Stimulated activated CD4-positive, alpha-beta T cell treated with anti-CD3 and anti-CD28 coated beads, Interleukin-1b, Interleukin-23, amount 100 ng/mL, for 1 hour (primary cell): ENCODE measurements at regions not wholly inside any gene's neighbourhood (a gene's known extent, or its start where the extent isn't known, plus 50 kb on each side); places are given as distances from the start of the nearest gene placed in this dataset.
"Not testable (repeated sequence)": the region's sequence is repeated elsewhere in the genome, so short reads cannot be mapped to it uniquely, and the experiment has no call there.

ENCODE experiments used
- DNase-seq, 2 donors: peaks; one replicate each; pipeline ENCODE4 v3.0.0-alpha.2; 2020; ENCODE audit warnings: low read depth in 2 of 2

DNA sequence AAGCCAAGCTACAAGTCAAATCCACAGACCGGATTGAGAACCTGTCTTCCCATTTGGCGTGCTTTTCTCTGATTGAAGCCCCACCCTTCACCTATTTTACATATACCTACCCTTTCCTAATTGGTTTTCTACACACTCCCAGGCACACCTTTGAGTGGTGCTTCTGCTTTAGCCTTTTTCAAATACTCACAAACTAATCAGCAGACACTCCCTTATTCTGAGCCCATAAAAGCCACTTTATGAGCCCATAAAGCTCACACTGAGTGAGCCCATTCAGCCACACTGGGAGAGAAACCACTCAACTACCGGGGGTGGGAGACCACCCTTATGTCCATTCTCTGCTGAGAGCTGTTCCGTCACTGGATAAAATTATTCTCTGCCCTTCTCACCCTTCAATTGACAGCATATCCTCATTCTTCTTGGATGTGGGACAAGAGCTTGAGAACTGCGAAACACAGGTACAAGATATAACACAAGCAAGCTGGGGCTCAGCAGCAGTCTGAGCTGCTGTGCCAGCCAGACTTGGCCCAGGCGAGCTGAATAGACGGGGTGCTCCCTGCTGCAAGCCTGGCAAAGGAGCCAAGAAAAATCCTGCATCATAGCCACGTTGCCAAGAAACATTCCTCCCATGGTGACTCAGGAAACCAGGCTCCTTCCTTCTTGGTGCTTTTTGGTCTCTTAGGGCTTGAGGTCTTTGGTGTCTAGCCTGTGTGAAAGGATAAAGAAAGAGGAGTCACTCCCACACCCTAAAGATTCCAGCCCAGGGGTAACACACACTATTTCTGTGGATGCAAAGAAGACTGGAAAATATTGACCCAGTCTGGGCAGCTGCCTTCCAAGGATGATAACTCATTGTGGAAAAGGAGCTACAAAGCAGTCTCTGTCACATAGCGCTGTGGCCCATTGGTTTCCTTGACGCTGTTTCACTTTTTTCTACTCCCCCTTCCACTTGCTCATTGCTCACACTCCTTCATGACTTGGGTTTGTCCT is 609.7 kb downstream of the MCTP2 start:
- DNase-seq = no peak

DNA sequence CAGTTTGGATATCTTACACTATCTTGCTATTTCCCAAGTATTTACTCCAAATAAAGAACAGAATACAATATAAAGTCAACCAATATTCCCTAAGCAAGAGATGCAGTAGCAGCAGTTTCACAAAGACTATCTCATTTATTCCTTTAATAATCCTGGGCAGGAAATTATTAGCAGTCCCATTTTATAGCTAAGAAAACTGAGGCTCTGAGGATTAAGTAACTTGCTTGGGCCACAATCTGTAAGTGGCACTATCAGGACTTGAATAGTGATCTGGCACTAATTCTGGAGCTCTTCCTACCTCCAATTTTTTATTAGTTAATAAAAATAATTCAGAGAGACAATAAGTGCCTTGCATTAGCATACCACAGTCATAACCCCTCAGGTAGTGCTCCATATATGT is 611.7 kb downstream of the MCTP2 start:
- no peak for DNase-seq

DNA sequence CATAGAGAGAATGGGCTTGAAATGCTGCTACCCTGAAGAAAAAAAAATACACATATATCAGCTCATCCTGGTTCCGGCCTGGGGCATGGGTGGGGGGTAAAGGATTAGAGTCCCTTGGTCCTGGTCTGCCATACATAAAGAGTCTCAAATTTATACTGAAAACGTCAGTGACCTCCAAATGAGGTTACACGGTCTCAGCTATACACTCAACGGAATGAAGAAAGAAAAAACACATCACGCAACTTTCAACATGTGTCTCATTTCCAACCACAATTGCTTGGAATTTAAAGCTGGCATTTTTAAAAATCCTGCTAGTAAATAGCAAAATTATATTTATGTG is 612.8 kb downstream of the MCTP2 start:
- no peak for DNase-seq

DNA sequence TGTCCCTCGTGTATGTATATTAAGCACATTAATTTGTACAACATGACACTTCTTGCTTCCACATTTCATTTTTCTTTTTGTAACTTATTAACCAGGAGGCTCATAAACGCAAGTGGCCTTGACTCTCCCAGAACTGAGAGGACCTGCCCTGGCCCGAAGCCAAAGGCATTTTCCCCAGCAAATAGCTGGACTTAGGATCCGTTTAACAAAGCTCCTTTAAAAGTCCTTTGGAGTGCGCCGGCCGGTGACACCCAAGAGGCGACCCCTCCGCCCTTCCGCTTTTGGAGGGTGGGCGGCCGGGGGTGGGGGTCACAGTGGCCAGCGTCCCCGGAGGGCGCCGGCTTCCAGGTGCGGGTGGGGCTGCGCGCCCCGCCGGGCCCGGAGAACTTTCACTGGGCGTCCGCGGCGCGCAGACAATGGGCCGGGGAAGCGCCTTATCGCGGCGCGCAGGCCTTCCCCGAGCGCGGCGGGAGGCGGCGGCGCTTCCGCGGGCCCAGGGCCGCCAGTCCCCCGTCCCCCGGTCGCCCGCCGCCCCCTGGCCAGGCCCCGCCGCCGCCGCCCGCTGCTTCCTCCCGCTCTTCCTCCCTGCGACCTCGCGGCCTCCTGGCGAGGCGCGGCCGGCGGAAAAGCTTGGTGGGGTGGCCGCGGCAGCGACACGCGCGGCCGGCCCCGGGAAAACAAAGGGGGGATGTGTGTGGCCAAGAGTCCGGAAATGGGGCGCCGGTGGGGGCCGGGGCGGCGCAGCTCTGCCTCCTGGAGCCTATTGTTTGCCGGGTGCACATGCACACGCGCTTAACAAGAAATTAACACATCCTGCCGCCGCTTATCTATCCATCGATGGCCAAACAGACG is 613.4 kb downstream of the MCTP2 start:
- DNase-seq = no peak

DNA sequence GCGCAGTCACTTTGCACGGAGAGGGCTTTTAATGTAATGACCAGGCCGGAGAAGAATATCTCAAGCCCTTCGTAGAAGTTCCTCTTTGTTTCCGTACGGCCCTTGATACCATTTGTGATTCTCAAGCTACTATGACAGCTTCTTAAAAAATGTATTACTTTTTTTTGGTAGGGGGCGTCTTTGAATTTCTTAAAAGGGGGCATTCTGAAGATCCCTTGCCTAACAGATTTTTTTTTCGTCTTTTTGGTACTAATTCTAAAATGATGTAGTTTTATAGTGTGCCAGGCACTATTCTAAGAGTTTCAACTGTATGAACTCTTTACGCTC is 614.0 kb downstream of the MCTP2 start:
- DNase-seq = no peak

DNA sequence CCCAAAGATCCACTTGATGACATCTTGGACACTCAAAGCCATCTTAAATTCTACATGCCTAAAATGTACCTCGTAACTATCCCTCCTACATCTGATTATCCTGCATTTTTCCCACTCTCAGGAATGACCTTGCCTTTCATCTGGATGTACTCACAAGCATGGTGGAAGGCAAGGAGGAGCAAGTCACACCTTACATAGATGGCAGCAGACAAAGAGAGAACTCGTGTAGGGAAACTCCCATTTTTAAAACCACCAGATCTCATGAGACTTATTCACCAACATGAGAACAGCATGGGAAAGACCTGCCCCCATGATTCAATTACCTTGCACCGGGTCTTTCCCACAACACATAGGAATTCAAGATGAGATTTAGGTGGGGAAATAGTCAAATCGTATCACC is 616.0 kb downstream of the MCTP2 start:
- DNase-seq = no peak

DNA sequence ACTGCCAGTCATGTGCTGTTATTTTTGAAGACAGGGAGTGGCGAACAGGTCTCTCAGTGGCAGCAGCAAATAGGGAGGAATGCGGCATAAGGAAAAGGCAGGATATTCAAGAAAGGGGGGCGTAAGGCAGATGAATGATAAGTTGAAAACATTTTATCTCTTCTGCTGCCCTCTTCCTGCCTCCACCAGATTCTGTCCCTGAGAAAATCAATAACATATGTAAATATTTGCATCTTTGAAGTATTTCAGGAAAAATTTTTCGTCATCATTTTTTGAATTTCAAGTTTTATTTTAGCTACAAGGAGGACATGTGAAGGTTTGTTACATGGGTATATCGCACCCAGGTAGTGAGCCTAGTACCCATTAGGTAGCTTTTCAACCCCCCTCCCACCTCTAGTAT is 616.7 kb downstream of the MCTP2 start:
- DNase-seq = no peak

DNA sequence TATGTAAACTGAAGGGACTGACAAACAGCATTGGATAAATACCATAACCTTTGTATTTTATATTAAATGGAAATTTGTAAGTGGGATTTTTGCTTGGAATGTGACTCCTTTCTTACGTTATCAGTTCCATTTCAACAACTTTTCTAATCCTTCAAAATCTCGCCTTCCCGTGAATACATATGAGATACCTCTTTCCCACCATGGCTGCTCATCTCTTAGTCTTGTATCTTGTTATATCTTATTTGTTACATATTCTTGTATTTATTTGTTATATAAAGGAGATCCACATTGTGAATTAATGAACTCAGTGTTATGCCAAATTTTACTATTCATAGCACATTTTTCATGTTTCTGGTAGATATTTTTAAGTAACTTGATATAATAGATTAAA is 623.7 kb downstream of the MCTP2 start:
- DNase-seq = no peak

DNA sequence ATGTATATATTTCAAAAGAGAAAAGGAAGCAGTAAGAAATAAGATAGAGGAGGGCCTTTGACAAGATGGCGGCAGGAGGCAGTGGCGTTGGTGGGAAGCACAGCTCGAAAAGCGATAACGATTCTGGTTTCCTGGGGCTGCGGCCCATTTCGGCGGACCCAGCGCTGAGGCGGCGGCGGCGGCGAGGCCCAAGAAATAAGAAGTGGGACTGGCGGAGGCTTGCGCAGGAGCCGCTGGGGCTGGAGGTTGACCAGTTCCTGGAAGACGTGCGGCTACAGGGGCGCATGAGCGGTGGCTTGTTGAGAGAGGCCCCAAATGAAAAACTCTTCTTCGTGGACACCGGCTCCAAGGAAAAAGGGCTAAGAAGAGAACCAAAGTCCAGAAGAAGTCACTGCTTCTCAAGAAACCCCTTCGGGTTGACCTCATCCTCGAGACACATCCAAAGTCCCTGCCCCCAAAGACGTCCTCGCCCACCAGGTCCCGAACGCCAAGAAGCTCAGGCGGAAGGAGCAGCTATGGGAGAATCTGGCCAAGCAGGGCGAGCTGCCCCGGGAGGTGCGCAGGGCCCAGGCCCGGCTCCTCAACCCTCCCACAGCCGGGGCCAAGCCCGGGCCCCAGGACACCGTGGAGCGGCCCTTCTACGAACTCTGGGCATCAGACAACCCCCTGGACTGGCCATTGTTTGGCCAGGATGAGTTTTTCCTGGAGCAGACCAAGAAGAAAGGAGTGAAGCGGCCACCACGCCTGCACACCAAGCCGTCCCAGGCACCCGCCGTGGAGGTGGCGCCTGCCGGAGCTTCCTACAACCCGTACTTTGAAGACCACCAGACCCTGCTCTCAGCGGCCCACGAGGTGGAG is 624.3 kb downstream of the MCTP2 start:
- no peak for DNase-seq

DNA sequence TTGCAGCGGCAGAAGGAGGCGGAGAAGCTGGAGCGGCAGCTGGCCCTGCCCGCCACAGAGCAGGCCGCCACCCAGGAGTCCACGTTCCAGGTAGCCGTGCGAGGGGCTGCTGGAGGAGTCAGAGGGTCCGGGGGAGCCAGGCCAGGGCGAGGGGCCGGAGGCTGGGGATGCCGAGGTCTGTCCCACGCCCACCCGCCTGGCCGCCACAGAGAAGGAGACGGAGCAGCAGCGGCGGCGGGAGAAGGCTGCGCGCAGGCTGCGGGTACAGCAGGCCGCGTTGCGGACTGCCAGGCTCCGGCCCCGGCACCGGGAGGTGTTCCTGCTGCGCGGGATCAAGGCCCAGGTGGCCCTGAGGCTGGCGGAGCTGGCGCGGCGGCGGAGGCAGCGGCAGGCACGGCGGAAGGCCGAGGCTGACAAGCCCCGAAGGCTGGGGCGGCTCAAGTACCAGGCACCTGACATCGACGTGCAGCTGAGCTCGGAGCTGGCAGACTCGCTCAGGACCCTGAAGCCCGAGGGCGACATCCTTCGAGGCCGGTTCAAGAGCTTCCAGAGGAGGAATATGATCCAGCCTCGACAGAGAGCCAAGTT is 625.0 kb downstream of the MCTP2 start:
- DNase-seq = no peak

DNA sequence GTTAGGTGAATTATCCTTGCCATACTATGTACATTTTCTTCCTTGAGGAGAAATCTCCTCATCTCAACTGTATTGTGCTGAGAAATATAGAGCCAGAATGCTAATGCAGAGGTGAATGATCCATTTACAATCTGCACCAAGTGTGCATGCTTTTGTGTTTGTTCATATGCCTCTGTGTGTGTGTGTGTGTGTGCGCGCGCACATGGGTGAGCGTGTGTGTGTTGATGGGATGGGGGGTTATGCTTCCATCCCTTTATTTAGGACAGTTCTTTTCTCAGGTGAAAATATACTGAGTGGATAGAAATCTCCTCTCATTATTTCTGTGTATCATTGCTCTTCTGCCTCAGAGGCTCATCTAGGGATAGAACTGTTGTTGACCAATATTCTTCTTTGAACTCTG is 626.1 kb downstream of the MCTP2 start:
- DNase-seq = no peak

DNA sequence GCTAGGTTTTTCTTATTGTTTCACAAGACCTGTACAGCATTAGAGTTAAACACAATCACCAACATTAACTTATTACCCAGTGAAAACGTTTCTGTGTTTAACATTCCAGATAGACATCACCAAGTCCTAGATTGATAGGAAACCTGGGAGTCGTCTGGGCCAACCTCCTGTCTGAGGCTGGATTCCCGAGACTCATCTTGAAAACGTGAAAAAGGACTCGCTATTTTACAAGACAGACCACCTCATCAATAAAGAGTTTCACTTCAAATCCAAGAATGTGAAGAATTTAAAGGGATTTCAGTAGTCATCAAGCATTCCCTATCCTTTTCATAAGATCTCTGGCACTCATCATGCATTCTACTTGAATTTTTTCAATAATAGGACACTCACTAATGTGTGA is 626.6 kb downstream of the MCTP2 start:
- DNase-seq = no peak

DNA sequence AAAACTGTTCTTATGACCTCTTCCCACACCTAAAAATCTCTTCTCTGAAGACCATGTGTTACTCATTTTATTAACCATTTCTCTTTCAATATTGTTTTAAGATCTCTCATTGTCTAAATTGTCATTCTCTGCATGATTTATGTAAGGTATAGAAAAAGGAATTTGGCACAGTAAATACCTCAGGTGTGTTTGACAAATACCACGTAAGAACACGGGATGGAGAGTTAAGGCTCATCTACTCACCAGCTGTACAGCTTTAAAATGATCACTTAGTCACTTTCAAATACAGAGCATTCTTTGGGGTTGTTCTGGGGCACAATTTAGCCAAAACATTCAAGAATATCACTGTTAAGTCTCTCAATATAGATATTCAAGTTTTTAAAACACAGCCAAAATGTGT is 627.1 kb downstream of the MCTP2 start:
- DNase-seq = no peak

DNA sequence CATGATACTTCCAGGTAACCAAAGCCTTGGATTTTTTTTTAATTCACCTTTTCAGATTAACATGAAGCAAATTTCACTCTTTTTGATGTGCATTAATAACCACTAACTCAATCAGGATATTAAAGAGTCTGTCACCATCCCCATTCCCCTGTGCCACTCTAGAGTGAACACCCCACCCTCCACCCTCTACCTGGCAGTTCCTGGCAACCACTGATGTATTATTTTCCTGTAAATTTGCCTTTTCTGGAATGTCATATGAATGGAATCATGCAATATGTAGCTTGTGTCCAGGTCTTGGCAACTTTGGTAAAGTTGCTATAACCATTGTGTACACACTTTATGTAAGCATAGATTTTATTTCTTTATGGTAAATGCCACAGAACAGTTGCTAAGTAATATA is 627.6 kb downstream of the MCTP2 start:
- DNase-seq = no peak

DNA sequence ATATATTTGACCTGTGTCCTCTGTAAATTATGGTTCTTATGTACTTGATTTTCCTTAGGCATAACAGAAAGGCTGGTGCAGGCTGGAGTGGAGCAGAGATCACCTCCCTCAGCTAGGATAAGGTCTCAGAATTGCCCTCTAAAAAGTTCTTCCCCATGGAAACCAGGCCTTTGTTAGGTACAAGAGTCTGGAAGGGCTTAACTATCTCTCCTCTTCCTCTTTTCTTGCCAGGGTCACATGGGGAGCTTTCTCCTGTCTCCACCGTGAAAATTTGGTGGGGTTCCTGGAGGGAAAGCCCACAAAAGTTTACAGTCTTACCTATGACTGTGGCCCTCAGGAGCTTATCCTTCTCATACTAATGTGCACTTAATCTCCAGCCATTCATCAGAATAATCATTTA is 633.2 kb downstream of the MCTP2 start:
- DNase-seq = no peak

DNA sequence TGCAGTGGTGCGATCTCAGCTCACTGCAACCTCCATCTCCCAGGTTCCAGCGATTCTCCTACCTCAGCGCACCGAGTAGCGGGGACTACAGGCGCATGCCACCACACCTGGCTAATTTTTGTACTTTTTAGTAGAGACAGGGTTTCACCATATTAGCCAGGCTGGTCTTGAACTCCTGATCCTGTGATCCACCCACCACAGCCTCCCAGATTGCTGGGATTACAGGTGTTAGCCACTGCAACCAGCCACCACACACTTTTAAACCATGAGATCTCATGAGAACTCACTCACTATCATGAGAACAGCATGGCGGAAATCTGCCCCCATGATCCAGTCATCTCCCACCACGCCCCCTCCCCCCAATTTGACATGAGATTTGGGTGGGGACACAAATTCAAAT is 636.9 kb downstream of the MCTP2 start:
- DNase-seq = not testable (repeated sequence)

DNA sequence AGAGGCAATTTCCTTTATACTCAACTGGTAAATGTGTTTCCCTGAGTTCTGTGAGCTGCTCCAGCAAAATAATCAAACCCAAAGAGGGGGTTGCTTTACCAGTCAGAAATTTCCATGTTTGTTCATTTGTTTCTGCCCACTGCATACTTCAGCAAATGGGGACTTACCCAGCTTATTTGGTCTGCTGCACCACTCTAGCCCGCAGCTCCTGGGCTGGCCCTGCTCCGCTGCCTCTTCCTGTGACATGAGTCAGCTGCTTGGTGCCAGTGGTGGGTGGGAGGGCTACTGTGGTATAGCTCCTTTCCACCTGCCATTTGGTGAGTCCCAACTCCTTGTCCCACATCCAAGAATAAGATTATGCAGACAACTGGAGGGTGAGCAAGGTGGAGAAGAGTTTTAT is 644.2 kb downstream of the MCTP2 start:
- DNase-seq = no peak

DNA sequence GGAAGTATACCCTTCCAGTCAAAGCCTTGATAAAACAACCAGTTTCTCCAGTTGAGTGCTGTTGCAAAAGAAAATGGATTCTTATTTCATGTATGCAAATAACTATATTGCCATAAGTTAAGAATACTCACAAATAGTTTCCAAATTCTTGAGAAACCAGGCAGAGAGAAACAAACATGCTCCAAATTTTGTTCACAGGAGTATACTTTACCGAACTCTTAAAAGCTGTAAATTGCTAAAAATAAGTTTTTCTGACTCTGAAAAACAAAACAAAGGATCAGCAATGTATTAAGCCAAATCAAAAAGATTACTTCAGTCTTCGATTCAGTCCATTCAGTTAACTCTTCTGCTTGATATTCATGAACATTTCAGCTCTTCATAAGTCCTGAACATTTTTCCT is 646.5 kb downstream of the MCTP2 start:
- DNase-seq = no peak

DNA sequence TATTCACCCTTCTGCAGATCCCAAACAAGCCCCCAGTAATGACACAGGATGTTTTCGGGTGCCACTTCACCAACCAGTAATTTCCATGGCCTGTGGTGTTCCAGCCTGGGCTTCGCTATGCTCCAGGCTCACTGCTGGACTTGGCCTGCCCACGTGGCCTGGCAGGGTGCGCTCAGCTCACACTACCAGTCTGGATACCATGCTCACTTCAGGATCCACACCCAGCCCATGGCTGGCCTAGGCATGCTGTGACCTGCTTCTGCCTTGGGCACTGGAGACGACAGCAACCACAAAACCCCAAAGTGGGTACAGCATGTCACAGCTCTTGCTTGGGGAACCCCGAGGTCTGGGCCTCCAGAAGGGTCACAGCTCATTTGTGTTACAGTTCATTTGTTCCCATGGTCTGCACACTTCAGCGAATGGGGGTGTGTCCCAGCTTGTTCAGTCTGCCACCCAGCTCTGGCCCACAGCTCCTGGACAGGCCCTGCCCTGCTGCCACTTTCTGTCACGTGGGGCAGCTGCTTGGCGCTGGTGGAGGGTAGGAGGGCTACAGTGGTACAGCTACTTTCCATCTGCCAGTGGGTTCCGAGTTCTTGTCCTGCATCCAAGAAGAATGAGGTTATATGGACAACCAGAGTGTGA is 650.8 kb downstream of the MCTP2 start:
- no peak for DNase-seq

DNA sequence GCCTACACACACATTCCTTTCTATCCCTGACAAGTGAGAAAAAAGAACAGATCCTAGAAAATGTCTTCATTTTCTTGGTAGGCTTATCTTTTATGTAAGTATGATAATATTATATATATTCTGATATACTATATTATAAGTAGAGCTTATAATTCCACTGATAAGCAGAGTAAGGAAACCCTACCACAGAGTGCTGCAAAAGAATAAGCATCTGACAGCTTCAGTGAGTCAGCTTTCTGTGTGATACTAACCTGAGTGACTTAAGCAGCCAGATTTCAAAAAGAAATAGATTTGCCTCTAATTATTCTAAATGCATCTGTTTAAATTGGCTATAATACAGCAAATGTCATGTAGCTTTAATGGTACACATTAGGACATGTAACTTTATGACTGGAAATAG is 656.0 kb downstream of the MCTP2 start:
- no peak for DNase-seq

DNA sequence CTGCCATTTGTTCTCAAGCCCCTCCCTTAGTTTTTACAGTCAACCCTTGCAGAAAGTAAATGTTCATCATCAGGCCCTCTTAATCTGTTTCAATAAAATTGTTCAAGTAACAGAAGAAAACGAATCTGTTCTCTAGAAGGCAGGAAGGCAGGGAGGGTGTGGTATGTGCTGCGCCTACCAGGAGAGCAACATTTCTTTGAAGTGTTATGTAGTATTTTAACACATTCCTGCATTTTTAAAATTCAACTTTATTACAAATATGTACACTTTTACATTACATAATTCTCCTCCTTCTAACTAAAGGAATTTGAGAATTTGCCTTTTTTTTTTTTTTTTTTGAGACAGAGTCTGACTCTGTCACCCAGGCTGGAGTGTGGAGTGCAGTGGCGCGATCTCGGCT is 657.8 kb downstream of the MCTP2 start:
- no peak for DNase-seq
